Activated CD4-positive, alpha-beta memory T cell treated with anti-CD3 and anti-CD28 coated beads for 36 hours (primary cell): ENCODE measurements at regions not wholly inside any gene's neighbourhood (a gene's known extent, or its start where the extent isn't known, plus 50 kb on each side); places are given as distances from the start of the nearest gene placed in this dataset.

Experiments used
- CTCF ChIA-PET: fragments of 350-600 bp; sonication (Branson Sonifier 250); formaldehyde crosslinking; loops from one replicate; lab custom pipeline; 2021; ENCODE audit warnings: antibody characterized with exemption, inconsistent platforms; lab: Charles Lee
- POLR2A ChIA-PET: fragments of 350-600 bp; sonication (Branson Sonifier 250); formaldehyde crosslinking; loops from one replicate; lab custom pipeline; 2021; ENCODE audit warnings: antibody characterized with exemption; lab: Charles Lee
- DNase-seq: peaks from one replicate; pipeline ENCODE4 v3.0.0-alpha.2; 2020
- H3K27ac Mint-ChIP-seq: one replicate; pipeline ENCODE4 v1.8.0; 2021; ENCODE audit warnings: mixed read lengths
- H3K27me3 Mint-ChIP-seq: one replicate; pipeline ENCODE4 v1.8.0; 2021; ENCODE audit warnings: mixed read lengths
- H3K36me3 Mint-ChIP-seq: one replicate; pipeline ENCODE4 v1.8.0; 2021; ENCODE audit warnings: mixed read lengths
- H3K4me1 Mint-ChIP-seq: one replicate; pipeline ENCODE4 v1.8.0; 2021; ENCODE audit warnings: low read depth, mixed read lengths
- H3K4me3 Mint-ChIP-seq: one replicate; pipeline ENCODE4 v1.8.0; 2021; ENCODE audit warnings: mild to moderate bottlenecking, mixed read lengths
- H3K9me3 Mint-ChIP-seq: one replicate; pipeline ENCODE4 v1.8.0; 2021; ENCODE audit warnings: mixed read lengths
- intact Hi-C: fragments of 100-400 bp; cut with micrococcal nuclease; formaldehyde crosslinking; loops from one replicate; pipeline ENCODE4 v1.15.1; 2023

GRCh38 chr4:128590034-128590740, 219.3 kb upstream of the JADE1 start:
- POLR2A ChIA-PET = no interaction called here
- CTCF ChIA-PET = interaction anchor here (1.4 kb wide), 1 partner anchor 22 kb away, joined by 3 read pairs; no protein-coding TSS in a partner anchor
- Mint-ChIP-seq H3K27me3 (no peaks in the 10 kb centered on the region), H3K9me3 (peaks cover 7% of the 10 kb centered on the region), H3K36me3 (no peaks in the 10 kb centered on the region), H3K4me3 (no peak overlapping the region), H3K4me1 (no peaks in the 10 kb centered on the region), H3K27ac (no peak overlapping the region)
- intact Hi-C loops = no loop called here
- no peak for DNase-seq

GRCh38 chr4:128589384-128589965, 220.0 kb upstream of the JADE1 start:
- no peaks in the 10 kb centered on the region for H3K36me3 Mint-ChIP-seq
- no peaks in the 10 kb centered on the region for H3K4me1 Mint-ChIP-seq
- H3K27me3 Mint-ChIP-seq = no peaks in the 10 kb centered on the region
- POLR2A ChIA-PET = no interaction called here
- intact Hi-C loops = no loop called here
- H3K27ac Mint-ChIP-seq = no peak overlapping the region
- peaks cover 4% of the 10 kb centered on the region for H3K9me3 Mint-ChIP-seq
- no peak for DNase-seq
- H3K4me3 Mint-ChIP-seq = no peak overlapping the region
- CTCF ChIA-PET = interaction anchor here (1.2 kb wide), 1 partner anchor 15 kb away, joined by 3 read pairs; no protein-coding TSS in a partner anchor

GRCh38 chr4:128587382-128587781, 222.1 kb upstream of the JADE1 start:
- Mint-ChIP-seq H3K27me3 (no peaks in the 10 kb centered on the region), H3K4me3 (no peak overlapping the region), H3K27ac (no peak overlapping the region), H3K36me3 (no peaks in the 10 kb centered on the region), H3K4me1 (no peaks in the 10 kb centered on the region), H3K9me3 (no peaks in the 10 kb centered on the region)
- no peak for DNase-seq
- ChIA-PET POLR2A (no interaction called here), CTCF (no interaction called here)
- intact Hi-C loops = no loop called here

- POLR2A ChIA-PET = no interaction called here
- no peak for DNase-seq
- H3K4me3 Mint-ChIP-seq = no peak overlapping the region
- no peaks in the 10 kb centered on the region for H3K9me3 Mint-ChIP-seq
- no peak overlapping the region for H3K27ac Mint-ChIP-seq
- intact Hi-C loops = no loop called here
- H3K4me1 Mint-ChIP-seq = no peaks in the 10 kb centered on the region
- H3K27me3 Mint-ChIP-seq = no peaks in the 10 kb centered on the region
- no peaks in the 10 kb centered on the region for H3K36me3 Mint-ChIP-seq
- CTCF ChIA-PET = interaction anchor here (1.4 kb wide), 1 partner anchor 9 kb away, joined by 6 read pairs; no protein-coding TSS in a partner anchor
Observed at GRCh38 chr4:128583753-128584712, 225.5 kb upstream of the JADE1 start.

GRCh38 chr4:128582427-128582870, 227.1 kb upstream of the JADE1 start:
- intact Hi-C loops = no loop called here
- CTCF ChIA-PET = no interaction called here
- no peak overlapping the region for H3K27ac Mint-ChIP-seq
- H3K27me3 Mint-ChIP-seq = no peaks in the 10 kb centered on the region
- no peaks in the 10 kb centered on the region for H3K4me1 Mint-ChIP-seq
- POLR2A ChIA-PET = no interaction called here
- H3K9me3 Mint-ChIP-seq = no peaks in the 10 kb centered on the region
- H3K4me3 Mint-ChIP-seq = no peak overlapping the region
- DNase-seq = no peak
- H3K36me3 Mint-ChIP-seq = no peaks in the 10 kb centered on the region

GRCh38 chr4:128579154-128579853, 230.2 kb upstream of the JADE1 start:
- ChIA-PET CTCF (no interaction called here), POLR2A (no interaction called here)
- Mint-ChIP-seq H3K4me3 (no peak overlapping the region), H3K4me1 (no peaks in the 10 kb centered on the region), H3K27ac (no peak overlapping the region), H3K36me3 (no peaks in the 10 kb centered on the region), H3K27me3 (no peaks in the 10 kb centered on the region), H3K9me3 (no peaks in the 10 kb centered on the region)
- intact Hi-C loops = loop anchor here (10.0 kb wide), 1 partner anchor 95 kb away; no protein-coding TSS in a partner anchor
- no peak for DNase-seq

GRCh38 chr4:128574706-128575105, 234.8 kb upstream of the JADE1 start:
- intact Hi-C loops = loop anchor here (1.0 to 10.0 kb wide), 6 partner anchors 100 to 518 kb away; partner anchors contain the start of genes JADE1 and SCLT1
- Mint-ChIP-seq H3K4me1 (no peaks in the 10 kb centered on the region), H3K9me3 (no peaks in the 10 kb centered on the region), H3K36me3 (no peaks in the 10 kb centered on the region), H3K4me3 (no peak overlapping the region), H3K27ac (no peak overlapping the region), H3K27me3 (peaks cover 4% of the 10 kb centered on the region)
- DNase-seq = peak; percentile 82
- POLR2A ChIA-PET = no interaction called here
- CTCF ChIA-PET = interaction anchor here (0.9 to 2.1 kb wide), 16 partner anchors 9 to 345 kb away, joined by 3 to 21 read pairs (median 4); no protein-coding TSS in a partner anchor

- intact Hi-C loops = loop anchor here (1.0 to 10.0 kb wide), 6 partner anchors 101 to 518 kb away; partner anchors contain the start of genes JADE1 and SCLT1
- CTCF ChIA-PET = interaction anchor here (0.9 to 2.1 kb wide), 14 partner anchors 10 to 301 kb away, joined by 3 to 21 read pairs (median 4); no protein-coding TSS in a partner anchor
Observed at GRCh38 chr4:128573781-128574508, 235.6 kb upstream of the JADE1 start.

GRCh38 chr4:128572778-128573241, 236.7 kb upstream of the JADE1 start:
- CTCF ChIA-PET = interaction anchor here (1.6 kb wide), 1 partner anchor 281 kb away, joined by 3 read pairs; no protein-coding TSS in a partner anchor
- no peak for DNase-seq
- Mint-ChIP-seq H3K27ac (no peak overlapping the region), H3K4me3 (no peak overlapping the region), H3K27me3 (peaks cover 10% of the 10 kb centered on the region), H3K4me1 (no peaks in the 10 kb centered on the region), H3K36me3 (no peaks in the 10 kb centered on the region), H3K9me3 (no peaks in the 10 kb centered on the region)
- intact Hi-C loops = loop anchor here (5.0 to 10.0 kb wide), 4 partner anchors 102 to 519 kb away; partner anchors contain the start of gene SCLT1
- POLR2A ChIA-PET = no interaction called here

More at GRCh38 chr4:128573781-128574508, 235.6 kb upstream of the JADE1 start:
- no peaks in the 10 kb centered on the region for H3K36me3 Mint-ChIP-seq
- H3K27ac Mint-ChIP-seq = no peak overlapping the region
- no peaks in the 10 kb centered on the region for H3K9me3 Mint-ChIP-seq
- H3K4me1 Mint-ChIP-seq = no peaks in the 10 kb centered on the region
- no peak overlapping the region for H3K4me3 Mint-ChIP-seq
- POLR2A ChIA-PET = no interaction called here
- no peak for DNase-seq
- H3K27me3 Mint-ChIP-seq = peaks cover 4% of the 10 kb centered on the region

- intact Hi-C loops = loop anchor here (5.0 to 10.0 kb wide), 4 partner anchors 103 to 521 kb away; partner anchors contain the start of gene SCLT1
- DNase-seq = no peak
- H3K4me3 Mint-ChIP-seq = no peak overlapping the region
- peaks cover 10% of the 10 kb centered on the region for H3K27me3 Mint-ChIP-seq
- H3K4me1 Mint-ChIP-seq = no peaks in the 10 kb centered on the region
- no peak overlapping the region for H3K27ac Mint-ChIP-seq
- no peaks in the 10 kb centered on the region for H3K36me3 Mint-ChIP-seq
- ChIA-PET CTCF (no interaction called here), POLR2A (no interaction called here)
- no peaks in the 10 kb centered on the region for H3K9me3 Mint-ChIP-seq
Observed at GRCh38 chr4:128571747-128572146, 237.8 kb upstream of the JADE1 start.
